Activated naive CD8-positive, alpha-beta T cell treated with anti-CD3 and anti-CD28 coated beads for 36 hours (primary cell): ENCODE measurements at regions not wholly inside any gene's neighbourhood (a gene's known extent, or its start where the extent isn't known, plus 50 kb on each side); places are given as distances from the start of the nearest gene placed in this dataset.

Experiments used
- DNase-seq: peaks from one replicate; pipeline ENCODE4 v3.0.0; 2021
- H3K27ac Mint-ChIP-seq: one replicate; pipeline ENCODE4 v1.8.0; 2022; ENCODE audit warnings: mild to moderate bottlenecking, moderate library complexity, mixed read lengths
- H3K27me3 Mint-ChIP-seq: one replicate; pipeline ENCODE4 v1.8.0; 2022; ENCODE audit warnings: mild to moderate bottlenecking, mixed read lengths
- H3K36me3 Mint-ChIP-seq: one replicate; pipeline ENCODE4 v1.8.0; 2021; ENCODE audit warnings: mild to moderate bottlenecking, mixed read lengths
- H3K4me1 Mint-ChIP-seq: one replicate; pipeline ENCODE4 v1.8.0; 2021; ENCODE audit warnings: mixed read lengths
- H3K4me3 Mint-ChIP-seq: one replicate; pipeline ENCODE4 v1.8.0; 2022; ENCODE audit warnings: mild to moderate bottlenecking, moderate library complexity, mixed read lengths
- H3K9me3 Mint-ChIP-seq: one replicate; pipeline ENCODE4 v1.8.0; 2022; ENCODE audit warnings: mixed read lengths

DNA sequence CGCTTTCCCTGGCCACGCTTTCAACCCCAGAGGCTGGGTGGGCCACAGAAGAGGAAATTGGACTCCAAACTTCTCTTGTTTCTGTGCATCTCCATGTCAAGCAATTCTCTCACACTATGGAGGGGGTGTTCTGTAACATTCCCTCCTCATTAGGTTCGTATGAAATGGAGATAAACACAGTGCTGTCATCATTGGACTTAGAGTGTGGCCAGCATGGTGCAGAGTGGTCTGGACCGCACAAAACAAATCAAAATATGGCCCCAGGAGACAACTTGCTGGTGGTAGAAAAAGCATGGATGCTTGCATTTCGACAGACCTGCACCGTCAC lies 655.2 kb downstream of the BNC2 start:
- no peaks in the 10 kb centered on the region for H3K4me1 Mint-ChIP-seq
- no peak overlapping the region for H3K4me3 Mint-ChIP-seq
- no peaks in the 10 kb centered on the region for H3K36me3 Mint-ChIP-seq
- H3K9me3 Mint-ChIP-seq: peaks cover 1% of the 10 kb centered on the region
- no peaks in the 10 kb centered on the region for H3K27me3 Mint-ChIP-seq
- DNase-seq: no peak
- no peak overlapping the region for H3K27ac Mint-ChIP-seq

DNA sequence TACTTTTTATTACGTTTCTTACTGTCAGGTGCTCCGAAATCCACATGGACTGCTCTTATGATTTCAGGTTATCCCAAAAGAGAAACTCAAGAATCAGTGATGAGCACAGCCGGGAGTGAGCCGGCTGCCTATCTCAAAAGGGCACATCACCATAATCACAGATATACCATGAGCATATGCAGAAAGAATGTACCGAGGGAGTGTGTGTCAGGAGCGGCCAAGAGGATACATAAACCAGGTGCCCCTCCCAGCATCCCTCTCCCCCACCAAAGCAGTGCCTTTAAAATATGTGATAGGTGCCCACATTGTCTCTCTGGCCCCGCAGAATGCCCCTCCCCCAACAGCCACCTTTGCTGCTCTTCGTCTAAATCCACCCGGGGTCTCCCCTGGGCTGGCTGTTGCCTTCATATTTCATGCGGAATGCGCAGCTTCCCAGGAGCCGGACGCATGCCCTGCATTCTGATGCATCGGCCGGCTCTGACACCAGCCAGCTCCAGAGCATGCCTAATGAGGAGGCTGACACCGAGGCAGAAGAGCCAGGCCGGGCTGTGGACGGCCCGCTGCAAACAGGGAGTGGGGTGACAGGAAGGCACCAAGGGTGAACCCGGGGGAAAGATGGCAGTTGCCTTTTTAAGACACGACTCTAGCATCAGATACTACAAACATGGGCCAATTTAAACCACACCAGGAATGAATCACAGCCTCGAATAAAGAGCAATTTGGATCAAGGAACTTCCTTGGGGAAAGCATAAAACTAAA lies 652.3 kb downstream of the BNC2 start:
- no peak overlapping the region for H3K27ac Mint-ChIP-seq
- DNase-seq: no peak
- no peaks in the 10 kb centered on the region for H3K36me3 Mint-ChIP-seq
- peaks cover 1% of the 10 kb centered on the region for H3K9me3 Mint-ChIP-seq
- H3K4me1 Mint-ChIP-seq: peaks cover 13% of the 10 kb centered on the region
- H3K4me3 Mint-ChIP-seq: no peak overlapping the region
- H3K27me3 Mint-ChIP-seq: no peaks in the 10 kb centered on the region

DNA sequence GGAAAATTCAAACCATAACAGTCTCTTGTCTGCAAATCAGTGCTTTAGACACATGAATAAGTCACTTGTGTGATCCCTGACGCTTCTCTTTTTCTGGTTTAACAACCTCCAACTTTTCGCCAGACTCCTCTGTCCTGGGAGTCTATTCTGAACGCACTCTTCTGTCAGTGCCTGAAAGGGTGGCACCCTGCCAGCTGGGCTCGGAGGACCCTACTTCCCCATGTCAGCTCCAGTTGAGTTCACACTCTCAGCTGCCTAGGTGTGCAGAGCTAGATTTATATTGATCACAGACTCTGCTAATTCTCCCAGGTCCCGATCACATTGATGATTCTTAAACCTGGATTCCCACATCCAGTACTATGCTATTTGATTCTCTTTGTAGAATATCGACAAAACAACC lies 649.1 kb downstream of the BNC2 start:
- Mint-ChIP-seq H3K27me3 (no peaks in the 10 kb centered on the region), H3K9me3 (peaks cover 9% of the 10 kb centered on the region), H3K36me3 (no peaks in the 10 kb centered on the region), H3K27ac (no peak overlapping the region), H3K4me3 (no peak overlapping the region), H3K4me1 (peaks cover 13% of the 10 kb centered on the region)
- peak; percentile 2 for DNase-seq

DNA sequence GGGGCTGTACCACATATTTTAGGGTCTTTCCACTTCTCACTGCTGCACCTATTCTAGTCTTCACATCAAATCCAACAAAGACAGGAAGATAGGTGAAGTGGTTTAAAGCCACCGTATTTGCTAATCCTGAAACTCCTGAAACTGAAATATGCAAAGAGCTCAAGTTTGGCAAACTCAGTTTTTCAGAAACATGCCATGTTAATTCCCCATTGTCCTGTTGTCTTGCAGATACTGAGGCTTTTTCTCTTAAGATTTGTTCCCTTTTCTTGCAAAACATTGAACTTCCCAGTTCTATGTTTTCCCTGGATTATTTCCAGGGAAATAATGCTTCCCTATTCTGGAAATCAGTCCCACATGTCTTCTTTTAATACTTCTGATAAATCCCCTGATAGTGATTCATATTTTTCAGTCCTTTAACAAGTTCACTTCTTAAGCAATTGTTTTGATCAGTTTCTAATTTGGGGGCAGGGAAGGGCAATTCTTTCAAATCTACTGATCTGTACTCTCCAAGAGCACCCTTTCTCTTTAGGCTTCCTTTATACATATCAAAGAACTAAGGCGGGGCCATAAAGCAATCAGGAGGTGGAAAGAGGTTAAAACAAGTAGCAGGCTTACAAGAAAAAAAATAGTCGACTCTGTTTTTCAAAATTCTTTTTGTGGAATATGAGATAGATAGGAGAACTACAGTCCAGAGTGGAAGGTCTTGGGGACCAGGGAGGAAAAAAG lies 648.5 kb downstream of the BNC2 start:
- no peak for DNase-seq
- Mint-ChIP-seq H3K36me3 (no peaks in the 10 kb centered on the region), H3K27me3 (no peaks in the 10 kb centered on the region), H3K4me1 (peaks cover 13% of the 10 kb centered on the region), H3K9me3 (peaks cover 12% of the 10 kb centered on the region), H3K27ac (peak overlapping the region; percentile 42), H3K4me3 (no peak overlapping the region)

DNA sequence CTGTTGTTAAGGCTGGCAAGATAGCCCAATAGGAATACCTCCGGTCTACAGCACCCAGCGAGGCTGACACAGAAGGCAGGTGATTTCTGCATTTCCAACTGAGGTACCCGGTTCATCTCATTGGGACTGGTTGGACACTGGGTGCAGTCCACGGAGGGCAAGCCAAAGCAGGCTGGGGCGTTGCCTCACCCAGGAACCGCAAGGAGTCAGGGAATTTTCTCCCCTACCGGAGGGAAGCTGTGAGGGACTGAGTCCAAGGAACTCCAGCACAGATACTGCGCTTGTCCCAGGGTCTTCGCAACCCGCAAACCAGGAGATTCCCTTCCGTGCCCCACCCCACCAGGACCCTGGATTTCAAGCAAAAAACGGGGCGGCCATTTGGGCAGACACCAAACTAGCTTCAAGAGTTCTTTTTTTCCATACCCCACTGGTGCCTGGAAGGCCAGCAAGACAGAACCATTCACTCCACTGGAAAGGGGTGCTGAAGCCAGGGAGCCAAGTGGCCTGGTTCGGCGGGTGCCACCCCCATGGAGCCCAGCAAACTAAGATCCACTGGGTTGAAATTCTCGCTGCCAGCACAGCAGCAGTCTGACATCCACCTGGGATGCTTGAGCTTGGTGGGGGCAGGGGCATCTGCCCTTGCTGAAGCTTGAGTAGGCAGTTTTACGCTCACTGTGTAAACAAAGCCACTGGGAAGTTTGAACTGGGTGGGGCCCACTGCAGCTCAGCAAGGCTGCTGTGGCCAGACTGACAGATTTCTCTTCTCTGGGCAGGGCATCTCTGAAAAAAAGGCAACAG lies 647.2 kb downstream of the BNC2 start:
- Mint-ChIP-seq H3K9me3 (peaks cover 13% of the 10 kb centered on the region), H3K4me1 (peaks cover 13% of the 10 kb centered on the region), H3K36me3 (no peaks in the 10 kb centered on the region), H3K27ac (no peak overlapping the region), H3K27me3 (no peaks in the 10 kb centered on the region), H3K4me3 (no peak overlapping the region)
- no peak for DNase-seq

DNA sequence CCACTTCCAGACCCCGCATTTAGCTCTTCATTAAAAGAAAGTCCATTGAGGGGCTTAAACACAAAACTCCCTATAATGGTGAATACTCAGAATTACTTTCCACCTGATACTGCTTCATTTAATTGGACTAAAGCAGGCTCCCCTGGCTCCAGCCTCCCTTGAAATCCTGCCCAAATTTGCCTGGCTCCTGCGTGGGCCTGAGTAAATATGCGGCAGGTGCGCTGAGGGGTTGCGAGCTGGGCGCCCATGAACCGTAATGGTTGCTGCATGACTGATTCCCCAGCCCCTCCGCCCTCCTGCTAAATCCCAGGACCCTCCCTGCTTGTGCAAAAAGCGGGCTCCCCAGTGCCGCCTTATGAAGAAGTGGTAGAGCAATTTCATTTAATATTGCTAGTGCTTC lies 639.7 kb downstream of the BNC2 start:
- Mint-ChIP-seq H3K27ac (no peak overlapping the region), H3K27me3 (no peaks in the 10 kb centered on the region), H3K9me3 (peaks cover 22% of the 10 kb centered on the region), H3K36me3 (peaks cover 5% of the 10 kb centered on the region), H3K4me3 (no peak overlapping the region), H3K4me1 (no peaks in the 10 kb centered on the region)
- no peak for DNase-seq

DNA sequence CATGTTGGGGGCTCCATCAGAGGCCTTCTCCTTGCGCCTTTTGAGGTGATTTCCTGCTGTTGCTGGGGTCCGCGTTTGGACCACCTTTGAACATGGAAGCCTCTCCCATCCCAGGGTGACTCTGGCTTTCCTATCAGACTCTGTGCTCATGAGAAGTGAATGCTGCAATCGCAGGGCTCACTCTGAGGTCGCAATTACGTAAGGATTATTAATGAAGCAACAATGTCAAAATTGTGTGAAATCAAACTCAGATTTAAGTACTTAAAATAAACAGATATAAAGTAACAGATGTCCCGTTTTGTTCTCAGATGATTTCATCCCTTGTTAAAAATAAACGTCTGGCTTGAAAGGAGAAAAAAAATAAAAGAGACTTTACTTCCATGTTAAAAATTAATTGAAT lies 634.2 kb downstream of the BNC2 start:
- Mint-ChIP-seq H3K4me1 (no peaks in the 10 kb centered on the region), H3K27ac (no peak overlapping the region), H3K4me3 (no peak overlapping the region), H3K9me3 (peaks cover 14% of the 10 kb centered on the region), H3K36me3 (peaks cover 5% of the 10 kb centered on the region), H3K27me3 (no peaks in the 10 kb centered on the region)
- no peak for DNase-seq

DNA sequence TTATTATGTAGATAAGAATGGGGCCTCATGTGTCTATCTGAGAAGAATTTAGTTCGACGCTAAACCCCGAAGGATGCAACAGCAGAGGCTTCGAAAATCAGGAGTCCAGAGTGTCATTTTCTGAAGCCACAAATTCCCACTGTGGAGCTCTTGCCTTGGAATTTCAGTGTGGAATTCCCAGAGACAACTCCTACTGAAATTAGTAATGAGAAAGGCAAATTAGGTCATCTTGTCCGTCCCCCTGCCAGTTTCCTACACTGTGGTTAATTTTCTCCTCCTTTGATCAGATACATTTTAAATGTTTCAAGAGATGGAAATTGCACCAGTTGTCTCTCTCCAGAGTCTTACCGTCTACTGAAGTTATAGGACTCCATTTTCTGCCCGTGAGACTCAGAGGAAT lies 633.6 kb downstream of the BNC2 start:
- Mint-ChIP-seq H3K27ac (no peak overlapping the region), H3K4me3 (no peak overlapping the region), H3K4me1 (no peaks in the 10 kb centered on the region), H3K27me3 (no peaks in the 10 kb centered on the region), H3K36me3 (peaks cover 5% of the 10 kb centered on the region), H3K9me3 (peaks cover 14% of the 10 kb centered on the region)
- no peak for DNase-seq

DNA sequence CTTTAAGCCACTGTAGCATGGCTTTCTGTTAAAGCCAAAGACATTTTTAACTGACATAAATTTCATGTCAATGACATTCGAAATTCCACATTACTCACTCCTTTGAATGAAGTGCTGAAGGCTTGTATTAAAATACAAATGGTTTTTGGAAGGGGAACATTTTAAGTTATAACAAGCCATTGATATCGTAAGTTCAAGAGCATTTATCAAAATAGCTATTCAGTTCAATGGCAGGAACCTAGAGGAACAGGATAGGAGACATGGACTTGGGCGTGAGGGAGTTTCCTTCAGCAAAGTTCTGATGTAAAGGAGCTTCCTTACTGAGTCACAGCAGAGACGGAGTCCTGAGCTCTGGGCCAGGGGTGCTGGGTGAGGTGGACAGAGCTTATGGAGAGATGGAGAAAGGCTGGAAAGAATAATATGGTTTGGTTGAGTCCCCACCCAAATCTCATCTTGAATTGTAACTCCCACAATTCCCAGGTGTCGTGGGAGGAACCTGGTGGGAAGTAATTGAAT lies 631.8 kb downstream of the BNC2 start:
- Mint-ChIP-seq H3K4me3 (no peak overlapping the region), H3K4me1 (no peaks in the 10 kb centered on the region), H3K27ac (no peak overlapping the region), H3K27me3 (no peaks in the 10 kb centered on the region), H3K9me3 (peaks cover 14% of the 10 kb centered on the region), H3K36me3 (peaks cover 5% of the 10 kb centered on the region)
- no peak for DNase-seq

DNA sequence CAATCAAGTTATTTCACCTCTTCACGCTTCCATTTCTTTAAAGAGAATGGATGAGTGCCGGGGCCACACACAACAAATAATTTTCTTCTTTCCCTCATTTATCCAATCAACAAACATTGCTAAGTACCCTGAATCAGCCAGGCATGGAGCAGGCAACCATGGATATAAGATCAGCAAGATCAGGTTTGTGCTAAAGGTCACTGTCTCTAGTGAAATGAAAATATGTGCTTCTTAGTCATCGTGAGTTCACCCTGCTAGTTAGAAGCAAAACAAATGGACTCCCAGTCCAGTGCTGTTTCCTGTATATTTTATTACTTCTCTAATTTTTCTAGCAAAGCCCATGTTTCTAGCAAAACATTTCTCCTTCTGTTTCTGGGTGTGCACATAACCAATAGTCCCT lies 629.2 kb downstream of the BNC2 start:
- no peak overlapping the region for H3K4me3 Mint-ChIP-seq
- no peaks in the 10 kb centered on the region for H3K27me3 Mint-ChIP-seq
- no peak overlapping the region for H3K27ac Mint-ChIP-seq
- H3K36me3 Mint-ChIP-seq: peaks cover 1% of the 10 kb centered on the region
- H3K4me1 Mint-ChIP-seq: no peaks in the 10 kb centered on the region
- H3K9me3 Mint-ChIP-seq: no peaks in the 10 kb centered on the region
- DNase-seq: no peak

DNA sequence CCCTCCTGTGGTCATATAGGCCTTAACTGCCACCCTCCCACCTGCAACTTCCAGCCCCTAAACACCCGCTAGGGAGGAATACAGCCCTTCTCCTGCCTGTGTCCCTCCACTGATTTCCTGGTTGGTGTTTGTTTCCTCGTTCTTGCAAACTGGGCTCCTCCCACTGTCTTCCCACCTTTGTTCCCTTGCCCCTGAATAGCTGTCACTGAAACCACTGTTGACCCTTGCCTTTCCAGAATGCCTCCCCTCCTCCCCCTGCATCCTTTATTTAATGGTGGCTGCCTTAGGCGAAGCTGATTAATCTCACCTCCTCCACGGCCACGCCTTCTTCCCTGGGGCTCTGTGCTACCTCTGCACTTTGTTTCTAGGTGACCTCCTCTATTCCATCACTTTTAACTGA lies 626.7 kb downstream of the BNC2 start:
- Mint-ChIP-seq H3K27me3 (no peaks in the 10 kb centered on the region), H3K4me1 (no peaks in the 10 kb centered on the region), H3K36me3 (peaks cover 1% of the 10 kb centered on the region), H3K27ac (no peak overlapping the region), H3K4me3 (no peak overlapping the region), H3K9me3 (no peaks in the 10 kb centered on the region)
- no peak for DNase-seq

DNA sequence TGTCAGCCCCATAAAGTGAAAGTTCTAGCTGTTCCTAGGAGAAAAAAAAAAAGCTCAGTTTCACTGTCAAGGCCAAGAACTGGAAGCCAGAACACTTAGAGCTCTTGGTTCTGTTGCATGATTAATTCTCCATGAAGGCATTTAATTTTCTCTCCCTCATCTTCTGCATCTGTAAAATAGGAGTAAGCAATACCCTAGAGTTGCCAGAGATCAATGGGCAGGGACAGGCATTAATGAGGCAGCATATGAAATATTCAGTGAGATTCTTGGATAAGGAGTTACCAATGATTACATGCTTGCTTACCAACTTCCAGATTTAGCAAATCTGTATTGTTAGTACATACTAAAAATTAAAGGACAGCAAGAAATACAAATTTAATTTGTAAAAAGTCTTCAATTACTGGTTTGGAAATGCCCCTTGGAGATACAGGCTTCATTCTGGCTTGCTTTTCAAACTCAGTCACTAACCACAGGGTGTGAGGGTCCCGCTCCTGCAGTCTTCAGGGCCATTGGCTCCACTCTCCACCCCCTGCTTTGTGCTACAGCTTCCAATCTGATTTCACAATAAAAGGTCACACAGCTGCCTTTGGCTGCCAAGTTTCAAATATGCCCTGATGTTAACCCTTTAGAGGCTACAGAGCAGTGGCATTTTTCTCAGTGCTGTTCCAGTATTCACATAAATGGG lies 624.6 kb downstream of the BNC2 start:
- no peaks in the 10 kb centered on the region for H3K4me1 Mint-ChIP-seq
- no peak overlapping the region for H3K27ac Mint-ChIP-seq
- DNase-seq: no peak
- H3K36me3 Mint-ChIP-seq: peaks cover 1% of the 10 kb centered on the region
- H3K27me3 Mint-ChIP-seq: no peaks in the 10 kb centered on the region
- no peaks in the 10 kb centered on the region for H3K9me3 Mint-ChIP-seq
- no peak overlapping the region for H3K4me3 Mint-ChIP-seq

DNA sequence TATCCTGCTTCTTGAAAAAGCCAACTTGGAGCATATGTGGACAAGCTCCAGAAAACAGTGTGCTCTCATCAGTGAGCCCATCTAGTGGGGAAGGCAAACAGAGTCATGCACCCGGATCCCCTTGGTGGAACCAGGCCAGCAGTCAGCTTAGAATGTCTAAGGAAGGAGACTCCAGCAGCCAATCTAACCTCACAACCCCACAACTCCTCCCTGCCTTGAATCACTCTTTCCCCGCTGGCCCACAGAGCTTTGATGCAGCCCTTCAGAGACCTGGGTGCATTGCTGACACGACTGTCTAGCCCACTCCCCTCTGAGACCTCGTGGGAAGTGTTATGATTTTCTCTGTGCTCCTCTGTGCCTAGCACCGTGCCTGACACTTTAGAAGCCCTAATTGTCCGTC lies 623.7 kb downstream of the BNC2 start:
- DNase-seq: no peak
- no peaks in the 10 kb centered on the region for H3K4me1 Mint-ChIP-seq
- no peak overlapping the region for H3K27ac Mint-ChIP-seq
- H3K4me3 Mint-ChIP-seq: no peak overlapping the region
- no peaks in the 10 kb centered on the region for H3K27me3 Mint-ChIP-seq
- H3K9me3 Mint-ChIP-seq: no peaks in the 10 kb centered on the region
- peaks cover 1% of the 10 kb centered on the region for H3K36me3 Mint-ChIP-seq

DNA sequence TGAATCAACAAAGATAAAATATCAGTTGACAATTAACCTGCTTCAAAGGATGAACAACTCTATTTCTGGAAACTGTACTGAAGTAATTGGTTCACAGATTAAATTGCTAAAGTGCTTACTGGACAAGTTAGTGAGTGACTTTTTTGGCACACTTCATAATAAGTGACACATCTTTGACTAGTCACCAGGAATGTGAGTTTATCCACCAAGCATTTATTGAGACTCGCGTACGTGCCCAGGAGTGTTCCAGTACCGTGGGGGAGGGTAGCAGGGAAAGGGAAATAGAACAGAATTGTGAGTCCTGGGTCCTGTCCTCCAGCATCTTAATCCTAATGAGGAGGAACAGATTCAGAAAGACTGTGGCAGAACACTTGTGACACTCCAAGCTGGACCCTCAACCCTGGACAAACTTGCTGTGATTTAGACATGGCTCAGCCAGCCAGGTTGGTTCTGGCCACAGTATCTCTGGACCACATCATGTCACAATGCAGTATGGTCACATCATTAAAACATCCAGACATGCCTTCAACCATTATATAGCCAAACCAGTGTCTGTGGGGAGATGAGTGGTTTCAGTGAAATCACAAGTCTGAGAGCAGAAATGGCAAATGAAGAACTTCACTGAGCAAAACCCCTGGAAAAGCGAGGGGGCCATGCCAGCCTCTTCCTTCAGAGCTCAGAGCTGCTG lies 623.1 kb downstream of the BNC2 start:
- peaks cover 1% of the 10 kb centered on the region for H3K36me3 Mint-ChIP-seq
- no peaks in the 10 kb centered on the region for H3K27me3 Mint-ChIP-seq
- DNase-seq: no peak

More for the DNA sequence above, 623.1 kb downstream of the BNC2 start:
- Mint-ChIP-seq H3K4me3 (no peak overlapping the region), H3K4me1 (no peaks in the 10 kb centered on the region), H3K27ac (no peak overlapping the region), H3K9me3 (no peaks in the 10 kb centered on the region)
